ENCODE measurements at regions not wholly inside any gene's neighbourhood (a gene's known extent, or its start where the extent isn't known, plus 50 kb on each side); places are given as distances from the start of the nearest gene placed in this dataset.

DNA sequence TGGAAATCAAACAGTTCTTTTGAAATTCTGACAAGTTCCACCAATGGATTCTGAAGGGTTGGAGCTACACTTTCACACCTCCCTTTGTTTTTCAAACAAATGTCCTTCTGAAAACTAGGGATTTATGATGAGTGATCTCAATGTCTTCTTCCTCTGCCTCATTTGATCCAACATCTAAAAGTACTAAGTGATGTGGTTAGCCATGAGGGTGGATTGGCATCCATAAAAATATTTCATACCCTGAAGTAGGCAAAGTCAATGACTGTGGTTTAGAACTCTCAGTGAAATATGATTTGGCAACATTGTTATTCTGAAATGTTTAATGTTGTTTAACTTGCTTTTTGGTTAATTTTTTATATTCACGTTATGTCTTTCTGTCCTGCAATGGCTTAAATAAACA, 136.9 kb downstream of the MBL2 start:
- no peak overlapping the region for H3K56ac ChIP-seq (ENCODE audit: insufficient read length, low read depth, low read length)
- H3K27ac ChIP-seq (ENCODE audit: insufficient read length, low read depth, low read length), result no peak overlapping the region
- no peaks in the 10 kb centered on the region for H3K23me2 ChIP-seq (ENCODE audit: insufficient read length, low read depth, low read length, poor library complexity, severe bottlenecking)
- no peaks in the 10 kb centered on the region; a peak in 1 of 7 replicates for H3K36me3 Mint-ChIP-seq (ENCODE audit: insufficient read depth in 1 of 3, low read depth in 3 of 3)
- DNase-seq, result no peak
- no peak overlapping the region for H3K14ac ChIP-seq (ENCODE audit: insufficient read depth, low read length)
- no peak overlapping the region for H4K91ac ChIP-seq (ENCODE audit: insufficient read length, low read depth, low read length)
- H4K5ac ChIP-seq (ENCODE audit: insufficient read length, low read depth, low read length), result no peak overlapping the region
- H2BK12ac ChIP-seq (ENCODE audit: insufficient read length, low read depth, low read length), result no peak overlapping the region
- no peak overlapping the region for H4K8ac ChIP-seq (replicated peaks; ENCODE audit: insufficient read length, low read depth, low read length)
- no peaks in the 10 kb centered on the region for H3K27me3 Mint-ChIP-seq (ENCODE audit: low read depth)
- H3K4me1 Mint-ChIP-seq, result peaks cover 8 to 11% of the 10 kb centered on the region in 2 experiments
- H2BK120ac ChIP-seq (ENCODE audit: low read depth, low read length, poor library complexity, severe bottlenecking), result no peak overlapping the region
- H3T11ph ChIP-seq (ENCODE audit: low read length), result no peak overlapping the region
- no peak overlapping the region for H2AK5ac ChIP-seq (ENCODE audit: insufficient read length, low read length)
- H3K9ac ChIP-seq (ENCODE audit: extremely low read depth, insufficient read length, low read length), result no peak overlapping the region
- H2BK5ac ChIP-seq (ENCODE audit: insufficient read length, low read length), result no peak overlapping the region
- H2BK20ac ChIP-seq (ENCODE audit: low read depth, low read length, poor library complexity, severe bottlenecking), result no peak overlapping the region
- H3K18ac ChIP-seq (ENCODE audit: insufficient read length, low read depth, low read length), result no peak overlapping the region
- no peak overlapping the region for H3K23ac ChIP-seq (ENCODE audit: insufficient read length, low read depth, low read length)
- H3K4ac ChIP-seq (ENCODE audit: low read depth, low read length), result no peak overlapping the region
- H3K4me2 ChIP-seq (ENCODE audit: insufficient read depth, insufficient read length, low read length), result no peak overlapping the region
- H2AFZ ChIP-seq (ENCODE audit: low read length), result no peak overlapping the region
- H2BK15ac ChIP-seq (ENCODE audit: low read depth, low read length), result no peak overlapping the region
- TF ChIP-seq, protein P1, sequence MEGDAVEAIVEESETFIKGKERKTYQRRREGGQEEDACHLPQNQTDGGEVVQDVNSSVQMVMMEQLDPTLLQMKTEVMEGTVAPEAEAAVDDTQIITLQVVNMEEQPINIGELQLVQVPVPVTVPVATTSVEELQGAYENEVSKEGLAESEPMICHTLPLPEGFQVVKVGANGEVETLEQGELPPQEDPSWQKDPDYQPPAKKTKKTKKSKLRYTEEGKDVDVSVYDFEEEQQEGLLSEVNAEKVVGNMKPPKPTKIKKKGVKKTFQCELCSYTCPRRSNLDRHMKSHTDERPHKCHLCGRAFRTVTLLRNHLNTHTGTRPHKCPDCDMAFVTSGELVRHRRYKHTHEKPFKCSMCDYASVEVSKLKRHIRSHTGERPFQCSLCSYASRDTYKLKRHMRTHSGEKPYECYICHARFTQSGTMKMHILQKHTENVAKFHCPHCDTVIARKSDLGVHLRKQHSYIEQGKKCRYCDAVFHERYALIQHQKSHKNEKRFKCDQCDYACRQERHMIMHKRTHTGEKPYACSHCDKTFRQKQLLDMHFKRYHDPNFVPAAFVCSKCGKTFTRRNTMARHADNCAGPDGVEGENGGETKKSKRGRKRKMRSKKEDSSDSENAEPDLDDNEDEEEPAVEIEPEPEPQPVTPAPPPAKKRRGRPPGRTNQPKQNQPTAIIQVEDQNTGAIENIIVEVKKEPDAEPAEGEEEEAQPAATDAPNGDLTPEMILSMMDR (conservative IDR thresholded peaks at IDR 0.05), result no peak
- no peaks in the 10 kb centered on the region for H3K79me2 ChIP-seq (ENCODE audit: insufficient read depth, low read length)
- H3K4me3 Mint-ChIP-seq, result no peak overlapping the region
- H3K27ac Mint-ChIP-seq, result no peak overlapping the region
- H3K4me1 ChIP-seq (ENCODE audit: insufficient read depth, low read length), result no peaks in the 10 kb centered on the region
- H3K27me3 ChIP-seq (ENCODE audit: insufficient read depth, low read length), result no peaks in the 10 kb centered on the region
- no CpG with 5 or more reads among the region's 1 CpG for WGBS (ENCODE audit: extremely low coverage, insufficient read length, low lambda C conversion rate)
- no peaks in the 10 kb centered on the region for H3K9me3 Mint-ChIP-seq
- no peaks in the 10 kb centered on the region for H4K20me1 ChIP-seq (ENCODE audit: control insufficient read depth, insufficient read depth, insufficient read length)
- no peaks in the 10 kb centered on the region for H3K79me1 ChIP-seq (ENCODE audit: insufficient read depth, low read depth, low read length, poor library complexity, severe bottlenecking)
- no peaks in the 10 kb centered on the region for H3K9me3 ChIP-seq (ENCODE audit: control insufficient read depth, low read depth, low read length)
